Glomerular visceral epithelial cell (primary cell): ENCODE measurements at regions not wholly inside any gene's neighbourhood (a gene's known extent, or its start where the extent isn't known, plus 50 kb on each side); places are given as distances from the start of the nearest gene placed in this dataset.

Experiments used
- DNase-seq: peaks from one replicate; pipeline ENCODE4 v3.0.0-alpha.2; 2016; ENCODE audit errors: extremely low spot score

DNA sequence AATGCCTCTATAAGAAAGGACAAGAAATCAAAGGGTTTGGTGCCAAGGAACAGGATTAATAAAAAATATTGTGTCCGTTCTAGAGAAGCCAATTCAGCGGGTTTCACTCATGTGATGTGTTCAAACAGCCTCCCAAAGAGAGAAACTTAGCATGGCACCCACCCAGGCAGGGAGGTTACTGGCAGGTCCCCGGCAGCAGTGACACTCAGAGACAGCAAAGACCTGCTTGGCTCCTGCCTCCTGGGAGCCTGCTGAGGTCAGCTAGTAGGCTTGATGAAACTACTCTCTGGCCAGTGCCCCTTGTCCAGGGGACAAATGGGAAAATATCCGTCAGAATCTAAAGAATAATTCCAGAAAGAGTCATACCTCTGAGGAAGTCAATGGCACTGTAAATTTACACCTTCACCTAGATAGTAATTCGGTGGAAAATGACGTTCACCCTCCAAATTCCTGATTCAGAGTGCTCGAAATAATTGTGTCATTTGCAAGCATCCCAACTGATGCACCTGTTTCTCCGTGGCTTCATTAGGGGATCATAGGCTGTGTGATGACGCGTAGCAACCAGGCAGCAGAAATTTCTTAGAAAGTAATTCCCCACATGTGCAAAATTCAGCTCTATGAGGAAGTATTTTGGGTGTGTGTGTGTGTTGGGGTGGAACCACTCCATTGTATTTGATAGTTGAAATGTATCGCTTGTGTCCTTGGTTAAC, 481.5 kb upstream of the ZFHX3 start:
- no peak for DNase-seq

DNA sequence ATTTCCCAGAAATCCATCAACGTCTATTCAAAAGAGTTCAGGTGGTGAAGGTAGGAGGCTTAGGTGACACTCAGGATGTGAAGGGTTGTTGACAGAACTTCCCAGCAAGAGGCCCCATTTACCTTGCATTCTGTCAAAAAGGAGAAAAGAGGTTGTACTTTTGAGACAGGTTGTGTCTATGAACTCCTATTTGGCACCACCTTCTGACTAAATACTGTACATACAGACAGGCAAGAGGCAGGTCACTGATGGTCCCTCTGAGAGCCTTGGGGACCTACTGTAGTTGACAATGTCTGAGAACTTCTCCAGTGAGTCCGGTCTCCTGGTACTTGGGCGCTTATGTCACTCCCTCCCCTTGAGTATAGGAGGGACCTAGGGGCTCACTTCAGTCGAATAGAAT, 479.3 kb upstream of the ZFHX3 start:
- DNase-seq = no peak

DNA sequence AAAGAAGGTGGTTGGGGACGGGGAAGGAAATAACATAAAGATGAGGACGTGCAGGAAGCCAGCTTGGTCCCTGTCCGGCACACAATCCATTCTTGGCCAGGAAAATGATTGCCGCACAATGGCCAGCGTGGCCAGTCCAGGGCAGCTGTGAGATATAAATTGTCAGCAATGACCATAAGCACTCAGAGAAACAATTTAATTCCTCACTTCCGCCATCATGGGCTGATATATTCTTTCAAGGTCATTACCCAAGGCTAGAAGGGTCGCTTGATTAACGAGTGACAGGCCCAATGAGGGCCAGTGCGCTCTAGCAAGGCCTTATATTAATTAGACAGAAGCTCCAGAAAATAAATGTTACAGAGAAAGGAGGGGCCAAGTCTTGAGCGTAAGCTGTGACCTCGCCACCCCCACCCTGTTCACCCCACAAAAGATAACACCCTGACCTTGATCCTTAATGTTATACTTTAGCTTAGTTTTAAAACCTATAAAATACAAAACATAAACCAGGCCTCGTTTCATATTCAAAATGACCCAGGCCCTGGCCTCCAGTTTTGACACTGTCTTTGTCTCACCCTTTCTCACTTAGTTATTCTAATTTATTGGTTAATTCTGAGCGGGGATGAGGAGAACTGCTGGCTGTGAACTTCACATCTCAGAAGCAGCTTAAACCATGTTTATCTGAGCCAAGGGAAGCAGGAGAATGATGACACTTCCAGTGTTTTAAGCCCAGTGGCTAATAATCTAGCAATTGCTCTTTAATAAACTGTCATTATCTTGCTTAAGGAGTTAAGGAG, 478.3 kb upstream of the ZFHX3 start:
- DNase-seq = no peak

DNA sequence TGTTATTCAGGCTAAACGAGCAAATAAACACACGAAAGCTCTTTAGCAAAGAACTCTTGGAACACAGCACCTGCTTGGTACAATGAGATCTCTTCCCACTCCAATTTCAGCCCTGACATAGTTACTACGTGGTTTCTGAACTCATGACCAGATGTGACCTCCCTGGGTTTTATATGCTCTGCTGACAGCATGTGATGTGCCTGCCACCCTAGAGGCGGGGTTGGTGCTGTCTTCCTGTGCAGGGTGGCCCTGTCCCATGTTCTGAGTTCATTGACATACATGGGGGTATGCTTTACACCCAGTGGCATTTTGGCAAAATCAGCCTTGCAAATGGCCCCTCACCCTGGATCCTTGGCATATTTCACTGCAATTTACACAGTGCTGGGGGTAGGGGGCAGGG, 475.3 kb upstream of the ZFHX3 start:
- DNase-seq = no peak

DNA sequence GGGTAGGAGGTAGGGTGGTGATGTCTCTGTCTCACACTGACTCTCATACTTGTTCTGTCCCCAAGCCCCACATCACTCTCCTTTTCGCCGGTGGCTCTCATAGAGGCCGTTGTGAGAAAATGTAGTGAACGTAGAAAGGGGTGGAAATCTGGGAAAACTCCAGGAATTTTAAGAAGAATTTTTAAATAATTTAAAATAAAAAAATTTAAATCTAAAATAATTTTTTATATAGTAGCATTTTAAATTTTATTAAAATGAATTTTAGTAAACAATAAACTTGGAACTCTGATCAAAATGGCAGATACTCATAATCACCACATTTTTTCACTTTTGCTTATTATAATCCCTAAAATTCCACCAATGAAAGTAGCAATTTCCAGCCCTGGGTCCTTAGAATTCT, 473.6 kb upstream of the ZFHX3 start:
- no peak for DNase-seq

DNA sequence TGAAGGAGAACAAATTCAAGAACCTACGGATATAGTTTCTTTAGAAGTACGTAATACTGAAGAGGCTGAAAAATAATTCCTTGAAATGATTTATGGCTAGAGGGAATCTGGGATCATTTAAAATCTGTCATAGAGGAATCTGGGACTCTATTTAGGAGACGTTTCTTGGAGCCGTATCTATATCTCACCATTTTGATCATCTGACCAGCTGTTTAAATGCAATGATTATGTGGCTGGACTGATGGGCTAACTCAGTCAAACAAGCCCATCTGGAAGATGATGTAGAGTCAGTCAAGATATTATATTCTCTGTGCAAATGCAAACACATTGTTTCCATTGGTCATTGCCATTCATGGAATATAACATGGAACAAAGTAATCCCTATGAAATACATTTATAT, 467.7 kb upstream of the ZFHX3 start:
- no peak for DNase-seq

DNA sequence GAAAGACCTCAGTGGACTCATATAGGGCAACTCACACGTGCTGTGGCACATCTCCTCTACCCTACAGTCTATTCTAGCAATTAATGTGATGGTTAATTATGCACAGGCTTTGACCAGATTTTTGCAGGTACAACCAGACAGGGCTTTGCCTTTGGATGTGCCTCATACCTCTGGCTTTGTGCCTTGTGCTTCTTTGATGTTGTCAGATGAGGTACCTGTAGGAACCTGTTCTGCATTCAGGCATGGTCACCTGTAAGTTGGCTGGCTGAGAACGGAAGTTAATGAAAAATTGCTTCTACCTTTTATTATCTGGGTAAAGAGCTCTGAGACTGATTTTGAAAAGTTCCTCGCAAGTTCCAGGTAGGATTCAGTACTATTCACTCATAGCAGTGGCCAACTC, 462.9 kb upstream of the ZFHX3 start:
- DNase-seq = no peak

DNA sequence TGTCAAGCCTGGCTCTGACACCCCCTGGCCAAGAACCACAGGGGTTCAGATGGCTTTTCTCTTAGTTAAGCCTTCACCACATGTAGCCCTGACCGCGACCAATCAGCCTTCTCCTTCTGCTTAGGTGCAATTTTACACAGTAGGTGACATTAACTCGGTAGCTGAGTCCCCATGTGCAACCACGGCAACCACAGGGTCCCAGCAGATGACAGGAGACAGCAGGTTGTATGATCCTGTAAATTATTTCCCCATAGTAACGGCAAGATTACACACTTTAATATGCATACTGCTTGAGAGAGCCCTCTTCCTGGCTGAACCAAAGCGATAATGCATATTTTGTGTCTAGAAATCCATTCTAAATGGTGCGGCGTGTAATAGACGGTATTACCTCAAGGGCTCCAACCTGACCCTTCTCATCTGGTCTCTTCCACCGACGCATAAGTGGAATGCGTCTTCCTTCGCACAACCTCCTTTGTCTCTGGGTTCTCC, 458.7 kb upstream of the ZFHX3 start:
- DNase-seq = no peak

DNA sequence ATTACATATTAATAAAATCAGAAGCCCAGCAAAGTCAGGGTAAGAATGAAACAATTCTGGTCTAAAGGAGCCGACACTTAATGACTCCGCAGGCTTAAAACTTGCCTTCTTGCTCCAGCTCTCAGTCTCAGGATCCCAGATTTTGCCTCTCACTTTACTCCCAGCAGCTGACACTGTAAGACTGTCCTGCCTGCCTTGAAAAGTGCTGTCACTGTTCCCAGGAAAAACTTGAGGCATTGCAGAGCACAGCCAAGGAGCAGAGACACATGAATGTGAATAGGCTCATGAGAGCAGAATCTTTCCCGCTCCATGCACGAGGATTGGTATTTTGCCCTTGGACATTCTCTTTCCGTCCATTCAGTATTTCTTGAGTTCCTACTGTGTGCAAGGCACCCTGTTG, 457.6 kb upstream of the ZFHX3 start:
- no peak for DNase-seq

DNA sequence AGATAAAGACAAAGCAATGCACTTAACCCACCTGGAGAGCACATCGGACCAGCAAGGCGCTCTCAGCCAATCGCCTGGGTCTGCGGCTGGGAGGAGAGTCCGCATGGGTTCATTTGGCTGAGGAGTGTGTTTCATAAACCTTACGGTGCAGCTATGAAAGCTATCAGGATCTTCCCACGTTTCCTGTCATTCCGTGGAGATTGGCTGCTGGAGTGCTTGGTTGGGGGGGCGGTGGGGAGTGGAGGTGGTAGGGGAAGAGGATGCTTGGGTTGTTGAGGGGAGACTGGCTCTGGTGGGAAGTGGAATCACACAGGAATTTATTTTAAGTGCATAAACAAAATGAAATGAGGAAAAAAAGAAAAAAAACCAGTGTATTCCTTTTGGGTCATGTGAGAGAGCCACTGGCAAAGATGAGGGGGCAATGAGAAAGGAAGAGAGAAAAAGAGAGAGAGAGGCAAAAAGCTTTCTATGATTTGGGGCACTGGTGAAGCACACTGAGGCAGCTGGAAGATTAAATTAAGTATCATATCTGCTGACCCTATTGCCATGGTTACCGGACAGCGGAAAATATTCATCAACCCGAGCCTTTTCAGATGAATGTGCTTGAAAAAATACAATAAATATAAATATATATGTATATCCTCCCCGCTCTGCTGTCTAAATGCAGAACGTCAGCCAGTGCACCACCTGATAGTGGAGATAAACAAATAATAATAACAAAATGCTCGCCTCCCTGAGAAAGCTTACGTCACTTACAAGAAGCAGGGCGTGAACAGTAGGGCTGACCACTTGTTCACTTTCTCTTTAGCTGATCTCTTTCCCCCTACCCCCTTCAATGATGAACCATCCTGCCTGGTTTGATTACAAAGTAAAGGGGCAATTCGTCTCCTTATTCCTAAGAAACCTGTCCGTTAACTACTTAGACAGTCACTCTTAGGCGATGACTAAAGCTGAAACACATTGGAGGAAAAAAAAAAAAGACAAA, 457.0 kb upstream of the ZFHX3 start:
- no peak for DNase-seq

DNA sequence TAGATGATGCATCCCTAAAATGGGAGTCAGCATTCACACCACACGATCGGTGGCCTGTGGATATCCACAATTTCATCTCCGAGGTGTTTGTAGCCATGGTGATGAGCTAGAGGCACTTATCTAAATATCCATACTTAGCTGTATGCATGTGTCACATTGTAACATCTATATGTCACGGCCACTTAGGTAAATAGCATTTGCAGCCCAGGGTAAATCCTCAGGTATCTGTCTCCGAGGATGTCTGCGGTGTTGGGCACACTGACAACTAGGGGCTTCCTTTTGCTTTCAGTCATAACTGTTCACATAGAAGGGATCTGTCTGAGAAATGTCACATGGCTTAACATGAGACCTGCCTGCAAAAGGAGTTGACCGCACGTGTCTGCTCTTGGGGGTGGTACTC, 455.2 kb upstream of the ZFHX3 start:
- DNase-seq = no peak

DNA sequence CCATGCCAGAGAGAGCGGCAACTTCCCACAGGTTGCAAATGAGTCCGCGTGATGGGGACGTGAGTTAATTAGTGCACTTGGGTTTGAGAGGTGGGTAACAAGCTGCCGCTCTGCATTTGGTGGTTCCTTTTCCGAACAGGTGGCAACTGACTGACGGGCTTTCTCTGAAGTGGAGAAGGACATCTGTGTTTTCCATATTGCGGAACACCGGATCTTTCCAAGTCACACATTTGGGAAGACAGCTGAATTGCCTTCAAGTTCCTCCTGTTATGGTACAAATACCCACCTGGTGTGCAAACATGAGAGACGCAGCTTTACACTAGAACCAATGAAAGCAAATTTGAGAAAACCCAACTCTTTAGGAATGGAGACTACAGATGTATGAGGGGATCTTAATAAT, 451.3 kb upstream of the ZFHX3 start:
- no peak for DNase-seq

DNA sequence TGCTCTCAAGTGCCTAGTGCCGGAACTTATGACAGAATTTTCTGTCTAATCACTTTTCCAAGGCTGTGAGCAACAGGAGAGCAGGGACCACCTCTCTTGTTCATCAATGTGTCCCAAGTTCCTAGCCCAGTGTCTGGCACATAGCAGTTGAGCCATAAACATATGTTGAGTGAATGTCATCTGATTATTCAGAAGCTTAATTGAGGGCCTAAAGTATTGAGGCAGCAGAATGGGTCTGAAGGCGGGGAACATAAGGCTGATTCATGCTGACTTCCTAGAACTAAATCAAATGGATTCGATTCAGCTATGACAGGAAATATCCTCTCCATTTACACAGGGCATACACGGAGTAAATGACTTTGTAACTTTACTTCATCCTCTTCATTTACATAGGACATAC, 438.0 kb upstream of the ZFHX3 start:
- no peak for DNase-seq

DNA sequence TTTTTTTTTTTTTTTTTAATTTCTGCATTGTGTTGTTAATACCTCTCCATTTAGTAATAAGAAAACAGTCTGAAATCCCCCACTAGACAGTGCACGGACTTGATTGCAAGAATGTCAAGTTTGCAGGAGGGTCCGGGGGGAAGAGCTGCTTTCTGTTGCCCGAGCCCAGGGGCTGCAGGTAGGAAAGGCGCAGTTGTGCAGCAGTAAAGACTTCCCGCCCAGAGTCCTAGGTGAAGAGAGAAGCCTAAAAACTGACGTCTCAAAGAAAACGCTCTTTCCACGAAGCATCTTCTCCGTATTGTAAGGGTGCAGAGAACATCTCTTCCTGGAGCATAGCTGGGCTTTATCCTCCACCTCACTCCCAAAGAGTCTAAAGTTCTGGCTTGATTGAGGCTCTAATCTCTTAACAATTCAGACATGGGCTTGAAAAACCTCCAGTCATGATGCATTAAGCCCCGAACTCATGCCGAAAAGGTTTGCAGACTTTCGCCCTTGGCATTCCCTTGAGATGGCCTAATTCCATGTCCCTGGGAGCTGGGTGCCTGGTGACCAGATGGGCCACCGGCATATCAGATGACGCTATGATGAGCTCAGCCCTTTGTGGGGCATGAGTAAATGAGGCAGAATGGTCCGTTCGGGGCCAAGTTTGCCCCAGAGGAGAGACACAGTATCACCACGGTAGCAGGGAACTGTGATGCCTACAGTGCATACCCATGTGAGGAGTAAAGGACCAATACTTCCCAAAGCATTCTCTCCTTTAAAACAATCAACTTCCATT, 436.2 kb upstream of the ZFHX3 start:
- no peak for DNase-seq

DNA sequence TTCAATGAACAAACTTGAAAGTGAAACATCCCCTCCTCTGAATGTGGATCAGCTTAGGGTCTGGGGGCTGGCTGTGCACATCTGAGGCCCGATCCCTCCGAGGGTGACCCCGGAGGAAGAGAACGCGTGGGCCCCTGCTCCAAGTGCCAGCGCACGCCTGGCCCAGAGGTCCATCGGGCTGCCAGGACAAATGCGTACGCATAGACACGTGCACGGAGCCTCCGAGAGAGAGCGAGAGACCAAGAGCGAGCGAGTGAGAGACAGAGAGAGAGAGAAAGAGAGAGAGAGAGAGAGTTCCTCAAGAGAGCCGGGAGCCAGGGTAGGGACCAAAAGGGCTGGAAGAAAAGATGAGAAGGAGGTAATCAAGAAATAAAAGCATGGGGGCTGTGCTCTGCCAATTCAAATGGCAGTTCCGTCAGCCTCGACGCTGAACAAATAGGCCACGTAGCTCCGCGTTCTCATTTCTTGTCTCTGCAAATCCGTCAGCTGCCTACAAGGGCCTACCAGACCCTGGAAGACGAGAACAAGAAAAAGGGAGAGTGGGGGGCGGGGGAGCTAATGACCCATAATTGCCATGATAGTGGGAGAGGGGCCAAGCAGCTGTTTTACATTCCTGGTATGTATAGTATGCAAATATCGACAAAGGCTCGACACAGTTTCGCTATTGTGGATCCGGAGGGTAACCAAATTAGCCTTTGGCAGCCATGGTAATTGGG, 435.3 kb upstream of the ZFHX3 start:
- DNase-seq = no peak

DNA sequence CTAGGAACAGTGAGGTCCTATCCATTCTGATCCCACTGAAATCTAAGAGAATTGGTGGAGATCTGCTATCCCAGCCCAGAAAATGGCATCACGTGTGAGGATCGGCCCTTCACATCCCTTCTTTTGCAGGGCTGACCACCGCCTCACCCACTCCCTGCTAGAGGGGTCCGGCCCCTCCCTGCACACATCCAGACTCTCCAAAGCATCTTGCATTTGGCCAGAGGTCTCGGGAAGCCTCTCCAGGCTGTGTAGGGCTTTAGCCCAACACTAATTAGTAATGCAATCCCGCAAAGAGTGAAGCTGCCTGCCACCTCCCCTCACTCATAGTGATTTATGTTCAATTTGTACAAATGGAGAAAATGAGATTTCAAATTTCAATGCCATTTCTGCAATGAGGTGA, 434.4 kb upstream of the ZFHX3 start:
- DNase-seq = no peak

DNA sequence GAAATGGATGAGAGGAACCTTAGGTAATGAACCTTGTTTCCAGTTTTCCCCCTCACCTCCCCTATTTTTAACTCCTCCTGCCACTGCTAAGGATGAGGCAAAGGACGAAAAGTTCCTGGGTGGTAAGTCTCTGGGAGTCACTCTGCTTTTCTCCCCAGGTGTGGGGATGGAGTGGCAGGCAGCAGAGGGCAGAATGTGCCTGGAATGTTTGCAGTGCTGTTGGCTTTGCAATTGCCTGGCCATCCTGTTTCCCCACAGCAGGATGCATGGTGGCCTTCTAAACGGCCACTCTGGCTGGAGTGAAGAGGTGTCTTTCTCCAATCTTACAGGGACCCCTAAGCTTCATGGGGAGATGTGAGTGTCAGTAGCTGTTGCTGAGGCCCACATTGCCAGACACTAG, 432.5 kb upstream of the ZFHX3 start:
- no peak for DNase-seq

DNA sequence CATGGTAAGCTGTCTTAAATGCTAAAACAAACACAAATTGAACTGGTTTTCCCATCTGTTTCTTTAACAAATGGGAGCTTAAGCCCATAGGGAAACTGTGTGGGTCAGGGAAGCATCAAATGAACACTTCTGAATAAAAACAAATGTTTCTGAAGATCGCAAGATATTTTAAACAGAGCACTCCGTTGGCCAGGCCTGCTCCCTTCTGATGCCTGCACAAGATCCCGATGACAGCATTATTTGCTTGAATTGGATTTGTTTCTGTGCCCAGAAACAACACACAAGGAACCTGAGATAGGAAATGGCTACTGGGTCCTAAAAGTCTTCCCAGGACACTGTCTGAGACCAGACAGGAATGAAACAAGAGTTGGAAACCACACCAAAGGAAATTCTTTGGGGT, 425.8 kb upstream of the ZFHX3 start:
- no peak for DNase-seq

DNA sequence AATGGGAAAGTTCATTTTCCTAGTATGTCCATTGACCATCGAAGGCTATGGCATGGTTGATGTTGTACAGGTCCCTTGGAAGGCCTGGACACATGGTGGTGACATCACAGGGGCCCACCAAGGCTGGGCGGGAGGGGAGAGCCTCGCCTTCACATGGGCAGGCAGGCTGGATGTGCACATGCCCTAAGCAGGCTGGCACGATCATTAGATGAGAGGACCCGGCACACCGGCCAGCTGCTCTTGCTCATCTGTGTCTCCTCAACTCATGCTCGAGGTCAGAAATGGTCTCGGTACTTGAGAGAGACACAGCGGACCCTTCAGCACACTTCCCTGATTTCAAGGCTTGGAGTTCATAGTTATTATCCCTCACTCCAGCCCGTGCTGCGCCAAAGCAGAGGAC, 416.9 kb upstream of the ZFHX3 start:
- DNase-seq = no peak

DNA sequence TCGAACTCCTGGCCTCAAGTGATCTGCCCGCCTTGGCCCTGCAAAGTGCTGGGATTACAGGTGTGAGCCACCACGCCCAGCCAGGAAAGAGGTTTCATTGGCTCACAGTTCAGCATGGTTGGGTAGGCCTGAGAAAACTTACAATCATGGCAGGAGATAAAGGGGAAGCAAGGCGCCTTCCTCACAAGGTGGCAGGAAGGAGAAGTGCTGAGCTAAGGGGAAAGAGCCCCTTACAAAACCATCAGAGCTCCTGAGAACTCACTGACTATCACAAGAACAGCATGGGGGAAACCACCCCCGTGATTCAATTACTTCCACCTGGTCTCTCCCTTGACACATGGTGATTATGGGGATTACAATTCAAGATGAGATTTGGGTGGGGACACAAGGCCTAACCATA, 411.7 kb upstream of the ZFHX3 start:
- no peak for DNase-seq

DNA sequence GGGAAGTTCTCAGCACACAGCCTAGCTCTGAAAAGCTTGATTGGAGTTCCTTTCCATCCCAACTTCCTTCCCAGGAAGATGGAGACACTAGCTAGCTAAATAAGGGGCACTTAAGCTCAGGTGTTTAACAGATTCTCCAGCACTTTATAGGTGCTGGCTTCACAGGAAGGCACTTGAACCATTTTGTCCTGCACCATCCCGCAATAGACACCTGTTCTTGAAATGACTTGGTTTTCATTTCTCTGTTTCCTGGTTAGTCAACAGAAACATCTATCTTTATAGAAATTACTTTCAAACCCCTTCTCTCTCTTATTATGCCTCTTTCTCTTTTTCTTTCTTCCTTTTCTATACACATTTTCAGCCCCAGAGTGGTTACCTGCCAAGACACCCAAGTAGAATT, 409.9 kb upstream of the ZFHX3 start:
- no peak for DNase-seq
